ENCODE measurements at regions not wholly inside any gene's neighbourhood (a gene's known extent, or its start where the extent isn't known, plus 50 kb on each side); places are given as distances from the start of the nearest gene placed in this dataset.

- no peak for TF ChIP-seq POLR2AphosphoS5 (IDR thresholded peaks at IDR 0.05; ENCODE audit: borderline replicate concordance, low read depth, low read length)
- TF ChIP-seq EZH2 (IDR thresholded peaks at IDR 0.05) = no peak
- TF ChIP-seq FOXP2 (optimal IDR thresholded peaks at IDR 0.05; ENCODE audit: control extremely low read depth, extremely low read length, insufficient read depth) = no peak
These were observed 105.7 kb downstream of the RNASET2 start for GRCh38 chr6:166850677-166851076.
